Urothelium cell line (cell line): ENCODE measurements at regions not wholly inside any gene's neighbourhood (a gene's known extent, or its start where the extent isn't known, plus 50 kb on each side); places are given as distances from the start of the nearest gene placed in this dataset.

Experiments
- DNase-seq: peaks from one replicate; pipeline ENCODE4 v3.0.0; 2011; ENCODE audit warnings: low spot score, mixed read lengths
- FAIRE-seq: peaks from 2 replicates; lab custom pipeline; 2011; peaks lifted over from hg19 to GRCh38; lab: Jason Lieb, UNC

GRCh38 chr5:27733237-27733636 lies 694.9 kb upstream of the CDH9 start:
- no peak for FAIRE-seq
- no peak for DNase-seq

- FAIRE-seq (no peak), DNase-seq (no peak)
These were observed 688.9 kb upstream of the CDH9 start for GRCh38 chr5:27727254-27727653.

GRCh38 chr5:27722337-27722736 lies 684.0 kb upstream of the CDH9 start:
- DNase-seq (no peak), FAIRE-seq (no peak)

GRCh38 chr5:27708534-27708933 lies 670.1 kb upstream of the CDH9 start:
- FAIRE-seq: no peak

GRCh38 chr5:27706832-27707231 lies 668.4 kb upstream of the CDH9 start:
- peak; percentile 23 for DNase-seq
- no peak for FAIRE-seq

More at GRCh38 chr5:27708534-27708933, 670.1 kb upstream of the CDH9 start:
- peak; percentile 21 for DNase-seq

- DNase-seq (no peak), FAIRE-seq (no peak)
These were observed 667.3 kb upstream of the CDH9 start for GRCh38 chr5:27705661-27706060.

GRCh38 chr5:27701931-27702903 lies 663.8 kb upstream of the CDH9 start:
- DNase-seq (peak; percentile 40), FAIRE-seq (peak; percentile 42)

- FAIRE-seq (no peak), DNase-seq (no peak)
These were observed 662.1 kb upstream of the CDH9 start for GRCh38 chr5:27700526-27700925.

GRCh38 chr5:27682600-27682999 lies 644.2 kb upstream of the CDH9 start:
- no peak for DNase-seq
- FAIRE-seq: no peak

- no peak for FAIRE-seq
- DNase-seq: no peak
These were observed 614.1 kb upstream of the CDH9 start for GRCh38 chr5:27652505-27652904.

GRCh38 chr5:27639005-27639612 lies 600.7 kb upstream of the CDH9 start:
- DNase-seq (no peak), FAIRE-seq (no peak)

- DNase-seq (no peak), FAIRE-seq (no peak)
These were observed 581.6 kb upstream of the CDH9 start for GRCh38 chr5:27619982-27620381.

GRCh38 chr5:27612161-27612560 lies 573.8 kb upstream of the CDH9 start:
- FAIRE-seq: no peak
- no peak for DNase-seq

- no peak for DNase-seq
- no peak for FAIRE-seq
These were observed 570.6 kb upstream of the CDH9 start for GRCh38 chr5:27608992-27609391.

- no peak for DNase-seq
These were observed 560.2 kb upstream of the CDH9 start for GRCh38 chr5:27598576-27598975.

GRCh38 chr5:27594141-27594540 lies 555.8 kb upstream of the CDH9 start:
- FAIRE-seq (no peak), DNase-seq (no peak)

More at GRCh38 chr5:27598576-27598975, 560.2 kb upstream of the CDH9 start:
- FAIRE-seq: no peak

GRCh38 chr5:27592231-27592630 lies 553.8 kb upstream of the CDH9 start:
- no peak for FAIRE-seq
- peak; percentile 29 for DNase-seq

GRCh38 chr5:27590503-27590902 lies 552.1 kb upstream of the CDH9 start:
- no peak for DNase-seq
- no peak for FAIRE-seq

GRCh38 chr5:27578279-27578678 lies 539.9 kb upstream of the CDH9 start:
- FAIRE-seq: no peak
- no peak for DNase-seq

- no peak for FAIRE-seq
These were observed 533.3 kb upstream of the CDH9 start for GRCh38 chr5:27571681-27572080.

GRCh38 chr5:27568811-27569210 lies 530.4 kb upstream of the CDH9 start:
- DNase-seq (no peak), FAIRE-seq (no peak)

More at GRCh38 chr5:27571681-27572080, 533.3 kb upstream of the CDH9 start:
- DNase-seq: no peak

GRCh38 chr5:27561408-27561807 lies 523.0 kb upstream of the CDH9 start:
- DNase-seq (no peak), FAIRE-seq (no peak)
